H4 (cell line): ENCODE measurements at regions not wholly inside any gene's neighbourhood (a gene's known extent, or its start where the extent isn't known, plus 50 kb on each side); places are given as distances from the start of the nearest gene placed in this dataset.

Experiments
- DNase-seq: peaks from one replicate; pipeline ENCODE4 v3.0.0-alpha.2; 2015; ENCODE audit warnings: low spot score

- DNase-seq, result no peak
These were observed 55.5 kb downstream of the DRD1 start for GRCh38 chr5:175388531-175388930.

GRCh38 chr5:175387144-175387543, 56.8 kb downstream of the DRD1 start:
- no peak for DNase-seq

- no peak for DNase-seq
These were observed 57.5 kb downstream of the DRD1 start for GRCh38 chr5:175386526-175386925.

- DNase-seq, result peak; percentile 88
These were observed 58.2 kb downstream of the DRD1 start for GRCh38 chr5:175385691-175386362.

- DNase-seq, result peak; percentile 58
These were observed 59.0 kb downstream of the DRD1 start for GRCh38 chr5:175384724-175385552.

GRCh38 chr5:175383350-175383749, 60.6 kb downstream of the DRD1 start:
- peak; percentile 68 for DNase-seq

- no peak for DNase-seq
These were observed 61.8 kb downstream of the DRD1 start for GRCh38 chr5:175382171-175382570.

- peak; percentile 72 for DNase-seq
These were observed 62.9 kb downstream of the DRD1 start for GRCh38 chr5:175381130-175381529.

- no peak for DNase-seq
These were observed 63.3 kb downstream of the DRD1 start for GRCh38 chr5:175380701-175381100.

GRCh38 chr5:175379867-175380266, 64.1 kb downstream of the DRD1 start:
- DNase-seq, result no peak

- peak; percentile 100 for DNase-seq
These were observed 65.4 kb downstream of the DRD1 start for GRCh38 chr5:175378444-175379028.

GRCh38 chr5:175377816-175378215, 66.2 kb downstream of the DRD1 start:
- peak; percentile 44 for DNase-seq

- no peak for DNase-seq
These were observed 69.7 kb downstream of the DRD1 start for GRCh38 chr5:175374166-175374875.

GRCh38 chr5:175365866-175366265, 78.1 kb downstream of the DRD1 start:
- no peak for DNase-seq

GRCh38 chr5:175363300-175363699, 80.7 kb downstream of the DRD1 start:
- no peak for DNase-seq

GRCh38 chr5:175357995-175358394, 86.0 kb downstream of the DRD1 start:
- no peak for DNase-seq

- no peak for DNase-seq
These were observed 87.6 kb downstream of the DRD1 start for GRCh38 chr5:175356428-175356827.

- no peak for DNase-seq
These were observed 89.0 kb downstream of the DRD1 start for GRCh38 chr5:175354964-175355363.

GRCh38 chr5:175353926-175354325, 90.1 kb downstream of the DRD1 start:
- no peak for DNase-seq

GRCh38 chr5:175351897-175352590, 91.9 kb downstream of the DRD1 start:
- DNase-seq, result no peak

GRCh38 chr5:175351126-175351525, 92.9 kb downstream of the DRD1 start:
- no peak for DNase-seq

GRCh38 chr5:175347931-175348330, 96.1 kb downstream of the DRD1 start:
- DNase-seq, result no peak
